ENCODE measurements at regions not wholly inside any gene's neighbourhood (a gene's known extent, or its start where the extent isn't known, plus 50 kb on each side); places are given as distances from the start of the nearest gene placed in this dataset.

DNA sequence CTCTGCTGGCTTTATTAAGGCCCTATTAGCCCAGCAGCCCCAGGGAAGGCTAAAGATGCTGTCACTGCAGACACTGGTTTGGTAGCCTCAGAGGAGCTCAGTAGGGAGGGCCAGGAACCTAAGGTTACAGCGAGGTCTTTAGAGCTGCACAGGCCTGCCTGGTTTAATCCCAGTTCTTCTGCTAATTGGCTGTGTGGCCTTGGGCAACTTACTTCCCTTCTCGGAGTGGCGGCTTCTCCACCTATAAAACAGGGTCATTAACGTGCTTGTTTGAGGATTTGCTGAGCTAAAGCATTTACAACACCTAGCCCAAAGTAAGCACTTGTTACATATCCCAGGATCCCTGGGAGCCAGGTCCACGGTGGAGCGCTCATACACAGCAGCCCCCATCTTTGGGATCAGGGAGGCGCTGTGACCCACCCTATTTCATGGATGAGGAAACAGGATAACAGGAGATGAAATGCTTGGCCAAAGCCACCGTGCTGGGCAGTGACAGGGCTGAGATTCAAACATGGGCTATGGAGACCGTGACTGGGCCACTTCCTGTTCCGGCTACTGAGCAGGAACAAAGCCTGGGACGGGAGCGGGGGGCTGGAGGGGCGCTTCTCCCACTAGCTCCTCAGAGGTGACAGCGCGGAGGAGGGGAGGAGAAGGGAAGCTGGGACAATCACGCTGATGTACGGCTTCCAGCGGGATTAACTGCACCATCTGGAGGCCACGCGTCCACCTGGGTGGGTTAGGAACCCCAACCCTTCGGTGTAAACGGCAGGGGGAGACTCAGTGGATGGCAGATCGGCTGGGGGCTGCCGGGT, 61.5 kb downstream of the IGLL1 start:
- Histone ChIP-seq H3K27me3 (ENCODE audit: control insufficient read depth in 2 of 2, insufficient read depth in 2 of 2, low read length in 2 of 2) (peaks cover 5 to 33% of the 10 kb centered on the region in 2 donors), H3K4me1 (ENCODE audit: control insufficient read depth in 1 of 2, insufficient read depth in 2 of 2, low read length in 2 of 2) (peaks cover 11 to 18% of the 10 kb centered on the region in 2 donors), H3K79me2 (ENCODE audit: insufficient read depth, low read length) (no peaks in the 10 kb centered on the region), H2AFZ (ENCODE audit: insufficient read depth, low read depth, low read length, poor library complexity, severe bottlenecking) (no peak overlapping the region), H3K4me2 (replicated peaks; ENCODE audit: extremely low read depth, low read length, poor library complexity, severe bottlenecking) (no peak overlapping the region), H3K36me3 (replicated peaks in 1 of 2; ENCODE audit: control insufficient read depth in 1 of 2, insufficient read depth in 2 of 2, low read length in 2 of 2) (no peaks in the 10 kb centered on the region), H3K4me3 (replicated peaks in 1 of 3; ENCODE audit: low read depth in 2 of 3, low read length in 3 of 3) (no peak overlapping the region), H3K27ac (ENCODE audit: low read depth in 1 of 2, low read length in 2 of 2) (no peak overlapping the region), H4K20me1 (ENCODE audit: insufficient read depth, low read length) (no peaks in the 10 kb centered on the region), H3K9ac (ENCODE audit: insufficient read depth, low read length, poor library complexity, severe bottlenecking) (no peak overlapping the region), H3K9me3 (replicated peaks in 1 of 2; ENCODE audit: control insufficient read depth in 1 of 2, insufficient read depth in 1 of 2, low read length in 2 of 2) (no peaks in the 10 kb centered on the region)
- intact Hi-C loops (cut with micrococcal nuclease): no loop called here
- 85% methylated on average over 19 of the region's 24 CpGs for WGBS (ENCODE audit: insufficient coverage)
- peak in 1 of 3 donors; percentile 6 for DNase-seq
- peak overlapping the region in 4 of 7 donors; percentile 3 to 73 (median 29) for H3K27ac Mint-ChIP-seq
- H3K9me3 Mint-ChIP-seq: peaks cover 0 to 3% (median 0%) of the 10 kb centered on the region in 7 donors
- peaks cover 22 to 39% (median 29%) of the 10 kb centered on the region in 3 donors for H3K27me3 Mint-ChIP-seq (ENCODE audit: low read depth in 3 of 3)
- H3K4me1 Mint-ChIP-seq: peaks cover 12% of the 10 kb centered on the region
- H3K4me3 Mint-ChIP-seq: no peak overlapping the region
- H3K36me3 Mint-ChIP-seq: peaks cover 0 to 4% of the 10 kb centered on the region in 2 donors
- TF ChIP-seq, protein P1, sequence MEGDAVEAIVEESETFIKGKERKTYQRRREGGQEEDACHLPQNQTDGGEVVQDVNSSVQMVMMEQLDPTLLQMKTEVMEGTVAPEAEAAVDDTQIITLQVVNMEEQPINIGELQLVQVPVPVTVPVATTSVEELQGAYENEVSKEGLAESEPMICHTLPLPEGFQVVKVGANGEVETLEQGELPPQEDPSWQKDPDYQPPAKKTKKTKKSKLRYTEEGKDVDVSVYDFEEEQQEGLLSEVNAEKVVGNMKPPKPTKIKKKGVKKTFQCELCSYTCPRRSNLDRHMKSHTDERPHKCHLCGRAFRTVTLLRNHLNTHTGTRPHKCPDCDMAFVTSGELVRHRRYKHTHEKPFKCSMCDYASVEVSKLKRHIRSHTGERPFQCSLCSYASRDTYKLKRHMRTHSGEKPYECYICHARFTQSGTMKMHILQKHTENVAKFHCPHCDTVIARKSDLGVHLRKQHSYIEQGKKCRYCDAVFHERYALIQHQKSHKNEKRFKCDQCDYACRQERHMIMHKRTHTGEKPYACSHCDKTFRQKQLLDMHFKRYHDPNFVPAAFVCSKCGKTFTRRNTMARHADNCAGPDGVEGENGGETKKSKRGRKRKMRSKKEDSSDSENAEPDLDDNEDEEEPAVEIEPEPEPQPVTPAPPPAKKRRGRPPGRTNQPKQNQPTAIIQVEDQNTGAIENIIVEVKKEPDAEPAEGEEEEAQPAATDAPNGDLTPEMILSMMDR (IDR thresholded peaks at IDR 0.05): no peak

DNA sequence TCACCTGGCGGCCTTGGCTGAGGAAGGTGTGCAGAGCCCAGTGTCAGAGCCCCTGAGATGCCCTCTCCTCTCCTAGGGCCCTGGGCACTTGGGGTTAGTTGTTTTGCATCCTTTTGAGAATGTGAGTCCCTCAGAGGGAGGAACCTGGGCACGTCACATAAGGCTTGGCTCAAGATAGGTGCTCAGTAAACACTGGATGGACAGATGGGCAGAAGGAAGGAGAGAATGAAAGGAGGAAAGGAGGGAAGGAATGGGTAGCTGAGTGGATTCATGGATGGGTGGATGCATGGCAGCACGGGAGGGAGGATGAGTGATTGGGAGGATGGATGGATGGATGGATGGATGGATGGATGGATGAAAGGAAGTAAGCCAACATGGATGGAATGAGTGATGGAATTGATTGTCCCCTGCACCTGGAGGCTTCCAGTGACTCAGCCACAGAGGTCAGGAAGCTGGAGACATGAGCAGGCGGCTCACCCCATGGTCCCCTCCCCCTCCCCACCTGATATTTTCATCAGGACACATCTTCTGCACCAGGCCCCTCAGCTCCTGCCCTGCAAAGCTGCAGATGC, 62.2 kb downstream of the IGLL1 start:
- Mint-ChIP-seq H3K4me3 (no peak overlapping the region), H3K27ac (no peak overlapping the region), H3K36me3 (peaks cover 0 to 4% of the 10 kb centered on the region in 2 donors), H3K4me1 (peaks cover 12% of the 10 kb centered on the region), H3K27me3 (ENCODE audit: low read depth in 3 of 3) (peaks cover 17 to 34% (median 22%) of the 10 kb centered on the region in 3 donors), H3K9me3 (peaks cover 0 to 3% (median 0%) of the 10 kb centered on the region in 7 donors)
- H3K4me2 ChIP-seq (replicated peaks; ENCODE audit: extremely low read depth, low read length, poor library complexity, severe bottlenecking): no peak overlapping the region
- no peak for DNase-seq
- H3K9me3 ChIP-seq (replicated peaks in 1 of 2; ENCODE audit: control insufficient read depth in 1 of 2, insufficient read depth in 1 of 2, low read length in 2 of 2): no peaks in the 10 kb centered on the region
- H3K27me3 ChIP-seq (ENCODE audit: control insufficient read depth in 2 of 2, insufficient read depth in 2 of 2, low read length in 2 of 2): peaks cover 3 to 26% of the 10 kb centered on the region in 2 donors
- H3K27ac ChIP-seq (ENCODE audit: low read depth in 1 of 2, low read length in 2 of 2): no peak overlapping the region
- TF ChIP-seq, protein P1 (IDR thresholded peaks at IDR 0.05): no peak
- H3K9ac ChIP-seq (ENCODE audit: insufficient read depth, low read length, poor library complexity, severe bottlenecking): no peak overlapping the region
- H3K36me3 ChIP-seq (replicated peaks in 1 of 2; ENCODE audit: control insufficient read depth in 1 of 2, insufficient read depth in 2 of 2, low read length in 2 of 2): no peaks in the 10 kb centered on the region
- H4K20me1 ChIP-seq (ENCODE audit: insufficient read depth, low read length): no peaks in the 10 kb centered on the region
- 78% methylated on average over 4 of the region's 4 CpGs for WGBS (ENCODE audit: insufficient coverage)
- H2AFZ ChIP-seq (ENCODE audit: insufficient read depth, low read depth, low read length, poor library complexity, severe bottlenecking): no peak overlapping the region
- intact Hi-C loops (cut with micrococcal nuclease): no loop called here
- peaks cover 11 to 18% of the 10 kb centered on the region in 2 donors for H3K4me1 ChIP-seq (ENCODE audit: control insufficient read depth in 1 of 2, insufficient read depth in 2 of 2, low read length in 2 of 2)
- no peak overlapping the region for H3K4me3 ChIP-seq (replicated peaks in 1 of 3; ENCODE audit: low read depth in 2 of 3, low read length in 3 of 3)
- no peaks in the 10 kb centered on the region for H3K79me2 ChIP-seq (ENCODE audit: insufficient read depth, low read length)
